ENCODE measurements at regions not wholly inside any gene's neighbourhood (a gene's known extent, or its start where the extent isn't known, plus 50 kb on each side); places are given as distances from the start of the nearest gene placed in this dataset.

GRCh38 chr2:222795450-222796357 is 65.1 kb upstream of the ACSL3 start:
- no peak for ATAC-seq
- no peak for DNase-seq (ENCODE audit: missing footprints)
- intact Hi-C loops (cut with DNase I): loop anchor here (2.0 to 5.0 kb wide), 3 partner anchors 65 to 107 kb away; partner anchors contain the start of gene ACSL3

DNA sequence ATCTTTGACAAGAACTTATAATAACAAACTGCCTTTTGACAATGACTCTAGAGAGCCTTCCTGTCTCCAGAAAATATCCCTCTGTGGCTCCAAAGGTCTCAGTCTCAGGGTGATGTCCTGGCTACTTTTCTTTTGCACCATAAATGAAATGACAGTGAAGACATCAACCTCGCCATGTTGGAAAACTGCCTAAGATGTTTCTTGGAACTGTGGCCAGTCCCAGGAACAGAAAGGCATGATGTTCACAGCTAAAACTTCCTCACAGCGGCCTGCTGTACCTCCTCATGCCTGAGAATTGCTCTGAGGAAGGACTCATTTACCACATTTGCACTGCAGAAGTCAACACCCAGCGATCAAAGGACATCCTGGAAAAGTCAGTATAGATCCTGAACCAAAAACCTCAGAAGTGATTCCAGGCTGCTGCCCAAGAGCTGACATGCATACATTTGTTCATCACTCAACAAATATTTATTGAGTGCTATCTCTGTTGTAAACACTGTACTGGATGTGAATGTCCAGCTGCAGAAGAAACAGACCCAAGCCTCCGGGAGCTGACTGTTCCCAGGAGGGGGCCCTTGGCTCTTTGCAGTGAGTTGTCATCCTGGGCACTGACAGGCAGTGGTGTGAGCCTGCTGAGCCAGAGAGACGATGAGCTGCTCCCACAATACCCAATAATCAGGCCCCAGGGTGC is 64.3 kb upstream of the ACSL3 start:
- intact Hi-C loops (cut with DNase I): loop anchor here (2.0 to 5.0 kb wide), 2 partner anchors 64 to 106 kb away; partner anchors contain the start of gene ACSL3
- no peak for DNase-seq (ENCODE audit: missing footprints)
- no peak for ATAC-seq

DNA sequence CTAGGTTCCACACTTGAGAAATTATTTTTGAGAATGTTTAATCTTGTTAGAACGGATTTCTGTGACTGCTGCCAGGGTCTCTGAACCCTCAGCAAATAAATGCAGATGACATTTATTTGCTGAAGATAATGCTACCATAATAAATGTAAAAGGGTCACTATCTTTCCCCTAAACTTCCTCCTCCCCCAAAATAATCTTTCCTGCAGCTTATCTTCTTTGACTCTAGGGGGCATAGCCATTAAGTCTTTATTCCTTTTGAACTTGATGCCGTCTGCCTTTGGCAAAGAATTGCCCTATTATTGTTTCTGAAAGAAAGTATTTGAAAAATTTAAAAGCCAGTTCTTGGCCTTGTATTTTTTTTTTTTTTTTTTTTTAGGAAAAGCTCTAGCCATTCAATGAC is 63.6 kb upstream of the ACSL3 start:
- no peak for DNase-seq (ENCODE audit: missing footprints)
- intact Hi-C loops (cut with DNase I): loop anchor here (2.0 to 5.0 kb wide), 2 partner anchors 64 to 105 kb away; partner anchors contain the start of gene ACSL3
- no peak for ATAC-seq

- no peak for DNase-seq (ENCODE audit: missing footprints)
- intact Hi-C loops (cut with DNase I): loop anchor here (2.0 to 5.0 kb wide), 2 partner anchors 63 to 104 kb away; partner anchors contain the start of gene ACSL3
- no peak for ATAC-seq
Measured at GRCh38 chr2:222797871-222798270, 63.0 kb upstream of the ACSL3 start.

DNA sequence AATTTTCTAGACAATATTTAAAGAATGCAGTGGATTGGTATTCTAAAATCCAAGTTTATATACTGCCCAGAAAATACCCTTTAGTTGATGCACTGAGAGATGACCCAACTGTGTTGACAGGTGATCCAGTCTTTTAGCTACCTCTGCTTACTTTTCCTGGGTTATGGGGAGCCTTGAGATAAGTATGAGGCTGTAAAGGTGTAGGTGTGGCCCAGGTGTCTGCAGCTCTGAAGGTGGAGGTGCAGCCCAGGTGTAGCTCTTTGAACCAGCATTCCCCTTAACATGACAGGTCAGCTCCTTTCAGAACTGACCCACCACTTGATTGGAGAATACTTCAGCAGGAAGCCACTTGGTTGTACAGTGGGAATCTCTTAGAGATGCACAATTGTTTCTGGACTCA is 62.3 kb upstream of the ACSL3 start:
- DNase-seq (ENCODE audit: missing footprints): no peak
- no peak for ATAC-seq
- intact Hi-C loops (cut with DNase I): loop anchor here (5.0 kb wide), 1 partner anchor 104 kb away; no protein-coding TSS in a partner anchor

DNA sequence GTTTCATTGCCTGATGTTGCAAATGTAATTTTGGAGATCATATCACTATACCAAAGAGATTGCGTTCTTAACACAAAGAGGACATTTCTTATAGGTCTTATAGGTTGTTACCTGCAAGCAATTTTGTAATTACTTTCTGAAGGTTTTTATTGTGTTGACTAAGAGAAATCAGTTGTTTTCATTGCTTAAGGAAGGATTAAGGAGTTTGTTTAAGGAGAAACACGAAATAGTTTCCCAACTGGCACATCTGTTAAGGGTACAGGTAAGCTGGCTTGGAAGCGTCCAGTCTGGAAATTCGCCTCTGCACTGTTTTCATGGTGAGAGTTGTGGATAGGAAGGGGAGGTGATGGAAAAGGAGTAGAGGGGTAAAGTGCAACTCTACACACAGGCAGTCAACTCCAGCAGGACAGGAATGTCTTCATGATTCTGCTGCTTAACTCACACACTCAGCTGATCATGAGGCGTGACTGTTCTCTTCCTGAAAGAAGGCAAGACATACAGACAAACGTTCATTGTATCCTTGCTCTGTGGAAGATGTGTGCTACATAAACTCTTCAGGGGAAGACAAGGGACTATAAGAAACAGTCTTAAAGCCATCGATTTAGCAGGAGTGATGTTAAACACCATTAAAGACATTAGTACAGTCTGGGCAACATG is 61.4 kb upstream of the ACSL3 start:
- intact Hi-C loops (cut with DNase I): loop anchor here (5.0 kb wide), 1 partner anchor 103 kb away; no protein-coding TSS in a partner anchor
- ATAC-seq: no peak
- DNase-seq (ENCODE audit: missing footprints): no peak

GRCh38 chr2:222802514-222803196 is 58.2 kb upstream of the ACSL3 start:
- ATAC-seq (no peak), DNase-seq (ENCODE audit: missing footprints) (no peak)
- intact Hi-C loops (cut with DNase I): loop anchor here (10.0 kb wide), 1 partner anchor 48 kb away; no protein-coding TSS in a partner anchor

DNA sequence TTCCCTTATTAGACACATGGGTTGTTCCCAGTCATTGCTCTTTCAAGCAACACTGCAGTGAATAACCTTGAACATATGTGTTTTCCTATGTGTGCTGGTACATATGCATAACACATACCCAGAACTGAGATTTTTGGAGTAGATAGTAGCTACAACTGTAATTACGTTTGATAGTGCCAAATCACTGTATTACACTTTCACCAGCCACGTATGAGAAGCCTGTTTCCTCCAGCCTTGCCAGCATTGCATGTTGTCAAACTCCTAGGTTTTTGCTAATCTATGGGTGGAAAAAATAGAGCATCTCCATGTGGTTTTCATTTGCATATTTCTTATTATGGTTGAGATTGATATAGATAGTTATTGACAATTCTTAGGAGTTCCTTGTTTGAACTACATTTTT is 56.5 kb upstream of the ACSL3 start:
- ATAC-seq (no peak), DNase-seq (ENCODE audit: missing footprints) (no peak)
- intact Hi-C loops (cut with DNase I): loop anchor here (10.0 kb wide), 1 partner anchor 50 kb away; no protein-coding TSS in a partner anchor

DNA sequence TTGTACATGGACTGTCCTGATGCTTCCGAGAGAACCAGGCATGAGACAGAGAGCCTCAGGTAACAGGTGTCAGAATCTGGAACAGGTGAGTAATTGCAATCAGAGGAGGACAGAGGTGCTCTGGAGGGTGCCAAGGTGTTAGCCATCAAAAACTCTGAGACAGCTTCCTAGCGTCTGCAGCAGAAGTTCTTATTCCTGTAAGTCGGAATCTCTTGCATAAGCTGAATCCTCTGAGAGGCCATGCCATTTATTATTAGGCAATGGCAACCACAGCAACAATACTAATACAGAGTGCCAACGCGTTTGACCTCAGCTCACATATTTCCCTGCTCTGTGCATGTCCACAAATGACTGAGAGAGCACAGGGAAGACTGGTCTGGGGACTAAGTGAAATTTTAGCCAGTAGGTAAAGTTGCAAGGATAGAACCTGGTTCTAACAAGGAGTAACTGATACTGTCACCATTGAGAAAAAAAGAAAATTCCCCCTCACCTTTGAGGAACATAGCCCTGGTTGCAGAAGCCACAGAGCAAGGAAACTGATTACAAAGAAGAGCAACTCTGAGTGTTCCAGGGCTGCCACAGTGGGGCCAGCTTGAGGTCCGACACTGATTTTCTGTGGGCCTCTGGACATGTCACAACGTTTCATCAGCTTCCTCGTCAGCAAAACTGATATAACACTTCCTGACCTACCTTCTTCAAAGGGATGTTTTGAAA is 55.1 kb upstream of the ACSL3 start:
- intact Hi-C loops (cut with DNase I): loop anchor here (10.0 kb wide), 1 partner anchor 51 kb away; no protein-coding TSS in a partner anchor
- peak; percentile 93 for ATAC-seq

DNA sequence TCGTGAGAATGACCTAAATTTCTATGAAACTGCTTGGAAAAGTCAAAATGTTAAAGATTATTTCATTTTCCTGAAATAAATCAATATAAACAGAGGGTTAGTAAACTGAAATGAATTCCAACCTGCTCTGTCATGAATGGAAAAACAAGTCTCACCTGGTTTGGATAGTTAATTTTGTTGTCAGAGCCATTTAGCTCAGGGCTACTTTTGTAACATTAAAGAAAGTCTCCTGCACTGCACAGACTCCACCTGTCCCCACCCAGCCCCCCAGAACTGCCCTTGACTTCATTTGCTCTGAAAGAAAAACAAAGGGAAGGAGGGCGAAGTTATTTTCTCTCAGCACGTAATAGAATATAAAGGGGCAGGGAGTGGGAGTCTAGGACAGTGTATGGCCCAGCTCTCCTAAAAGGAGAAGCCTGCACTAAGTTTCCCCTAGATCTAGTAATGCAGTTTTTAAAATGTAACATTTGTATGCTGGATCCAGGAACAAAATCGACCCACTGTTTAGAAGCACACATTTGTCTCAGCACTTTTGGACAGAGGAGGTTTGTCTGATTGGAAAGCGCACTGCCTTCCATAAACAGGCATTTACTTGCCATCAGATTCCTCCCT is 54.2 kb upstream of the ACSL3 start:
- no peak for DNase-seq (ENCODE audit: missing footprints)
- intact Hi-C loops (cut with DNase I): loop anchor here (10.0 kb wide), 1 partner anchor 52 kb away; no protein-coding TSS in a partner anchor
- no peak for ATAC-seq

More for the DNA sequence above, 55.1 kb upstream of the ACSL3 start:
- no peak for DNase-seq (ENCODE audit: missing footprints)

GRCh38 chr2:222807431-222807830 is 53.4 kb upstream of the ACSL3 start:
- no peak for DNase-seq (ENCODE audit: missing footprints)
- no peak for ATAC-seq
- intact Hi-C loops (cut with DNase I): loop anchor here (10.0 kb wide), 1 partner anchor 53 kb away; no protein-coding TSS in a partner anchor

DNA sequence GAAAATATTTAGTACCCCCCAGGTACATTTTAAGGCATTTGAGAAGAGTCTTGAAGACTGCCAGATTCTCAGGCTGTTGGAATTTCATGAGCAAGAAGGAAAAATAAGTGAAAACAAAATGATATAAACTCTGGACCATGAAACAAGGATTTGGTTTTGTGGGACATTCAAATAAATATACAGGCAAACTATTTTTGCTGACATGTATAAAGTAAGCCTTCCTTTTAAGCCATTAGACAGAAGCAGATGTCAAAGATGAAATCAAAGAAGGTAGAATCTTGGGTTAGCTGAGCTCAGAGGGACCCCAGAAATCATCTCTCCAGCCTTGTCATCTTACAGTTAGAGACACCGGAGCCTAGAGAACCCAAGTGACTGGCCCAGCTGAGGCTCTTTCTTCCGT is 51.3 kb upstream of the ACSL3 start:
- ATAC-seq: no peak
- intact Hi-C loops (cut with DNase I): loop anchor here (10.0 kb wide), 1 partner anchor 55 kb away; no protein-coding TSS in a partner anchor
- no peak for DNase-seq (ENCODE audit: missing footprints)

DNA sequence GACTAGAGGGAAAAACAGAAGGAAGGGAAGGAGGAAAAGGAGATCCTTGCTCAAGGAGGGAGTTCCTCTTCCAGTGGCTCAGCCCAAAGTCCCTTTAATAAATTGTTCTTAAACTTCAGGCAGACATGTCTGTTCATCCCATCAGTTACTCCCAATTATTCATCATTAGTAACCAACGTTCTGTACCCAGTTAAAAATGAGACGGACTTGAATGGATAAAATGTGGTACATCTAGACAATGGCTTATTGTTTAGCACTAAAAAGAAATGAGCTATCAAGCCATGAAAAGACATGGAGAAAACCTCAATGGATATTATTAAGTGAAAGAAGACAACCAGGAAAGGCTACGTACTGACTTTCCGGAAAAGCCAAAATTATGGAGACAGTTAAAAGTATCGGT is 50.8 kb upstream of the ACSL3 start:
- ATAC-seq: no peak
- intact Hi-C loops (cut with DNase I): no loop called here
- no peak for DNase-seq (ENCODE audit: missing footprints)
